SK-N-MC (cell line): ENCODE measurements at regions not wholly inside any gene's neighbourhood (a gene's known extent, or its start where the extent isn't known, plus 50 kb on each side); places are given as distances from the start of the nearest gene placed in this dataset.

ENCODE experiments used
- EZH2 ChIP-seq: fragments of 200-600 bp; sonication (generic); IDR thresholded peaks from one replicate; pipeline ENCODE4 v1.6.1; 2017; ENCODE audit warnings: antibody characterized with exemption
- FOXP2 ChIP-seq: optimal IDR thresholded peaks from 2 replicates; pipeline ENCODE3; 2011; ENCODE audit warnings: mild to moderate bottlenecking, moderate library complexity; ENCODE audit not compliant: insufficient read depth; ENCODE audit errors: extremely low read length, control extremely low read depth
- POLR2AphosphoS5 ChIP-seq: IDR thresholded peaks from 2 replicates; pipeline ENCODE4 v1.6.1; 2012; ENCODE audit warnings: mild to moderate bottlenecking, low read depth, low read length, borderline replicate concordance

GRCh38 chr7:115217373-115217772, 295.5 kb downstream of the MDFIC start:
- no peak for TF ChIP-seq EZH2
- no peak for TF ChIP-seq POLR2AphosphoS5
- no peak for TF ChIP-seq FOXP2
